WI38 (cell line): ENCODE measurements at regions not wholly inside any gene's neighbourhood (a gene's known extent, or its start where the extent isn't known, plus 50 kb on each side); places are given as distances from the start of the nearest gene placed in this dataset.
"Not testable (repeated sequence)": the region's sequence is repeated elsewhere in the genome, so short reads cannot be mapped to it uniquely, and the experiment has no call there.

ENCODE experiments used
- H3K4me3 ChIP-seq: 2 replicates; pipeline ENCODE4 v1.5.1; 2011; ENCODE audit warnings: low read depth, mild to moderate bottlenecking, control low read depth, low read length
- CTCF ChIP-seq: IDR thresholded peaks from 2 replicates; pipeline ENCODE4 v1.5.1; 2012; ENCODE audit warnings: low read depth, mild to moderate bottlenecking, control low read depth, low read length

- no peak for TF ChIP-seq CTCF
- H3K4me3 ChIP-seq: no peak overlapping the region
Measured at GRCh38 chr4:72860766-72861165, 208.8 kb downstream of the COX18 start.

GRCh38 chr4:72858328-72858727 is 211.2 kb downstream of the COX18 start:
- no peak for TF ChIP-seq CTCF
- H3K4me3 ChIP-seq: no peak overlapping the region

GRCh38 chr4:72857787-72858186 is 211.7 kb downstream of the COX18 start:
- H3K4me3 ChIP-seq: no peak overlapping the region
- TF ChIP-seq CTCF: no peak

GRCh38 chr4:72857216-72857615 is 212.3 kb downstream of the COX18 start:
- H3K4me3 ChIP-seq: no peak overlapping the region
- TF ChIP-seq CTCF: no peak

GRCh38 chr4:72846280-72847111 is 223.0 kb downstream of the COX18 start:
- H3K4me3 ChIP-seq: no peak overlapping the region
- no peak for TF ChIP-seq CTCF

- TF ChIP-seq CTCF: no peak
Measured at GRCh38 chr4:72843466-72843865, 226.1 kb downstream of the COX18 start.

GRCh38 chr4:72842323-72842722 is 227.2 kb downstream of the COX18 start:
- no peak overlapping the region for H3K4me3 ChIP-seq
- no peak for TF ChIP-seq CTCF

More at GRCh38 chr4:72843466-72843865, 226.1 kb downstream of the COX18 start:
- no peak overlapping the region for H3K4me3 ChIP-seq

- not testable (repeated sequence) for H3K4me3 ChIP-seq
Measured at GRCh38 chr4:72840166-72840565, 229.3 kb downstream of the COX18 start.
